Lung (tissue), 11 donors: ENCODE measurements at regions not wholly inside any gene's neighbourhood (a gene's known extent, or its start where the extent isn't known, plus 50 kb on each side); places are given as distances from the start of the nearest gene placed in this dataset.

Source experiments
- ATAC-seq: fragments of 200-7000 bp; cut with Tn5 transposase; one replicate; pipeline ENCODE4 v1.9.1; 2020; ENCODE audit warnings: moderate number of reproducible peaks; ENCODE audit not compliant: insufficient read depth, low FRiP score
- DNase-seq, 3 donors: peaks; one replicate each; pipeline ENCODE4 v3.0.0-alpha.2; 2013 to 2017
- H3K27ac ChIP-seq, 2 donors: one replicate each; pipeline ENCODE4 v1.5.1; 2013; ENCODE audit warnings: mild to moderate bottlenecking in 2 of 2, moderate library complexity in 2 of 2, control low read depth in 1 of 2, inconsistent platforms in 1 of 2, low read depth in 1 of 2, low read length in 1 of 2
- H3K27me3 ChIP-seq, 3 donors: one replicate each; pipeline ENCODE4 v1.5.1; 2013; ENCODE audit warnings: low read length in 2 of 3; ENCODE audit not compliant: control insufficient read depth in 3 of 3, insufficient read depth in 3 of 3
- H3K36me3 ChIP-seq, 4 donors: one replicate each; pipeline ENCODE4 v1.5.1; 2013; ENCODE audit warnings: low read length in 4 of 4, mild to moderate bottlenecking in 1 of 4, moderate library complexity in 1 of 4; ENCODE audit not compliant: control insufficient read depth in 4 of 4, insufficient read depth in 4 of 4
- H3K4me1 ChIP-seq, 5 donors: one replicate each; pipeline ENCODE4 v1.5.1; 2013; ENCODE audit warnings: low read length in 5 of 5, mild to moderate bottlenecking in 2 of 5, moderate library complexity in 1 of 5; ENCODE audit not compliant: control insufficient read depth in 5 of 5, insufficient read depth in 5 of 5
- H3K4me3 ChIP-seq: one replicate; pipeline ENCODE4 v1.5.1; 2013; ENCODE audit warnings: mild to moderate bottlenecking, control low read depth, moderate library complexity
- H3K9ac ChIP-seq, 2 donors: one replicate each; pipeline ENCODE4 v1.5.1; 2013; ENCODE audit warnings: low read length in 2 of 2, control low read depth in 1 of 2; ENCODE audit not compliant: insufficient read depth in 1 of 2
- H3K9me3 ChIP-seq, 4 donors: one replicate each; pipeline ENCODE4 v1.5.1; 2013; ENCODE audit warnings: low read length in 3 of 4, mild to moderate bottlenecking in 1 of 4, moderate library complexity in 1 of 4; ENCODE audit not compliant: control insufficient read depth in 4 of 4, insufficient read depth in 3 of 4
- CTCF ChIP-seq: IDR thresholded peaks from 2 replicates; pipeline ENCODE4 v1.5.1; 2012; ENCODE audit warnings: mild to moderate bottlenecking; ENCODE audit errors: control extremely low read depth, extremely low read depth
- WGBS, 2 donors: extraction: QIAGEN DNeasy Blood & Tissue Kit; methylation state at CpG; one replicate each; pipeline ENCODE4 v1.1.7; 2013; 5-methylcytosine and 5-hydroxymethylcytosine counted together
- donor health status: control.
- donor health status: control.
- donor health status: Bipolar disorder and iron deficiency.
- donor health status: healthy.
- donor health status: DM: yes; HTN: yes; CAD: no.

- DNase-seq (no peak), ATAC-seq (no peak)
- TF ChIP-seq CTCF = no peak
- no peaks in the 10 kb centered on the region for H3K9me3 ChIP-seq
- H3K4me1 ChIP-seq = peaks cover 0 to 17% (median 0%) of the 10 kb centered on the region in 5 donors
- H3K9ac ChIP-seq = no peak overlapping the region
- H3K27me3 ChIP-seq = no peaks in the 10 kb centered on the region
- H3K36me3 ChIP-seq = no peaks in the 10 kb centered on the region
- H3K27ac ChIP-seq = no peak overlapping the region
- no peak overlapping the region for H3K4me3 ChIP-seq
These were observed 203.7 kb upstream of the RSPO3 start for GRCh38 chr6:126914801-126915200.

GRCh38 chr6:126919947-126920346, 198.5 kb upstream of the RSPO3 start:
- peak in 2 of 3 donors; percentile 71 to 79 for DNase-seq
- no peak overlapping the region for H3K9ac ChIP-seq
- no peaks in the 10 kb centered on the region for H3K27me3 ChIP-seq
- no peaks in the 10 kb centered on the region for H3K9me3 ChIP-seq
- no peaks in the 10 kb centered on the region for H3K36me3 ChIP-seq
- peaks cover 0 to 9% (median 0%) of the 10 kb centered on the region in 5 donors for H3K4me1 ChIP-seq
- no peak overlapping the region for H3K27ac ChIP-seq
- WGBS, 2 donors = 66 to 69% methylated on average over 1 of the region's 1 CpG
- no peak overlapping the region for H3K4me3 ChIP-seq
- no peak for TF ChIP-seq CTCF
- peak; percentile 75 for ATAC-seq

GRCh38 chr6:126923807-126924206, 194.7 kb upstream of the RSPO3 start:
- no peak for TF ChIP-seq CTCF
- DNase-seq (no peak), ATAC-seq (no peak)
- Histone ChIP-seq H3K9me3 (no peaks in the 10 kb centered on the region), H3K9ac (no peak overlapping the region), H3K27me3 (no peaks in the 10 kb centered on the region), H3K4me3 (no peak overlapping the region), H3K36me3 (no peaks in the 10 kb centered on the region), H3K27ac (no peak overlapping the region), H3K4me1 (peaks cover 0 to 9% (median 0%) of the 10 kb centered on the region in 5 donors)
- 74 to 87% methylated on average over 2 of the region's 2 CpGs for WGBS, 2 donors

GRCh38 chr6:126926926-126927325, 191.5 kb upstream of the RSPO3 start:
- 63 to 74% methylated on average over 3 of the region's 3 CpGs for WGBS, 2 donors
- no peak for DNase-seq

More at GRCh38 chr6:126926926-126927325, 191.5 kb upstream of the RSPO3 start:
- H3K9me3 ChIP-seq = no peaks in the 10 kb centered on the region
- no peak overlapping the region for H3K9ac ChIP-seq
- no peaks in the 10 kb centered on the region for H3K4me1 ChIP-seq
- H3K27me3 ChIP-seq = no peaks in the 10 kb centered on the region
- H3K27ac ChIP-seq = no peak overlapping the region
- H3K4me3 ChIP-seq = no peak overlapping the region
- ATAC-seq = no peak
- no peaks in the 10 kb centered on the region for H3K36me3 ChIP-seq
- no peak for TF ChIP-seq CTCF
